ENCODE measurements at regions not wholly inside any gene's neighbourhood (a gene's known extent, or its start where the extent isn't known, plus 50 kb on each side); places are given as distances from the start of the nearest gene placed in this dataset.

DNA sequence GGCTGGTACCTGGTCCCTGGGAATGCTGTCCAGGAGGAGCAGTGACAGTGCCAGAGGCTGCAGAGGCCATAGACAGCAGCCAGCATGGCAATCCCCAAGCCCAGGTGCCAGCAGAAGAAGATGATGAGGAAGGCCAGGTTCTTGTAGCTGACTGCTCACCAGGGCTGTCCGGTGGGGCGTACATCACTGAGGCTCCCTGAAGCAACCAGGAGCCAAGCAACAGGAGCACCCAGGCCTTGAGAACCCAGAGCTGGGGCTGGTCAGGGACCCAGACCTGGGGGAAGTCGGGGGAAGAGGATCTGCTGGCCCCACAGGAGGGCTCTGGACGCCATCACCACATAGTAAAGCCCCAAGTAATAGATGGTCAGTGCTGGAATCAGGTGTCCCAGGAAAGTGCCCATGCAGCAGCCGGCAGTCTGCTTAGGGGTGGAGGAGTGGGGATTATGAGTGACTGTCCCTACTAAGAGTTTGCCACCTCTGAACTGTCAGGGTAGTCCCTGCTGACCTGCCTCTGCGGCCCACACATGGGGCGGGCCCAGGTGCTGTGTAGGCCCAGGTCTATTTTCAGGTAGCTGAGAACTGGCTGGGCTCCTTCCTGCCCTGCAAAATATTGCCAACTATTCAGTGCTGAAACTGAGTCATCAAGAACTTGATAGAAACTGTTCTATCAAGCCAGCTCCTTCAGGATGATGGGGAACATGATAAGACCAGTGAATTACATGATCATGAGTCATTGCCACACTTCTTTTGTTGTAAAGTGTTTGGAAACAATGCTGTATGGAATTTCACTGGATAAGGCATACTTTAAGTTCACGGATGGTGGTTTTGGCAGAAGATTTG lies 68.7 kb downstream of the CHRD start (continued):
- TF ChIP-seq REST (IDR thresholded peaks at IDR 0.05; ENCODE audit: low read depth) (no peak), YY1 (IDR thresholded peaks at IDR 0.05; ENCODE audit: extremely low read depth, insufficient replicate concordance, low read depth, low read length) (peak; percentile 38)

DNA sequence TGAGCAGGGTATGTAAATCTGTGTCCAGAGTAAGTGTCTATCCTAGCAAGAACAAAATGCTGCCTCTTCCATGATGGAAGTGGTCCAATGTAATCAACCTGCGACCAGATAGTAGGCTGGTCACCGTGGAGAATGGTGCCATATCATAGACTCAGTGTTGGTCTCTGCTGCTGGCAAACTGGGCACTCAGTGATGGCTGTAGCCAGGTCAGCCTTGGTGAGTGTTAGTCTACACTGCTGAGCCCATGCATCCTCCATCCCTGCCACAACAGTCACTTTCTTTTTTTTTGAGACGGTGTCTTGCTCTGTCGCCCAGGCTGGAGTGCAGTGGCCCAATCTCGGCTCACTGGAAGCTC lies 69.3 kb downstream of the CHRD start:
- ChIA-PET RAD21 (ENCODE audit: low non-redundant PET in 1 of 2, low total read pairs in 2 of 2, uncharacterized antibody in 2 of 2, unreplicated experiment in 2 of 2) (no interaction called here), POLR2A (interaction anchor here (0.6 kb wide), 1 partner anchor 325 kb away, joined by 4 read pairs; no protein-coding TSS in a partner anchor), CTCF (no interaction called here)
- Histone ChIP-seq H3K27me3 (ENCODE audit: insufficient read depth, low read length) (no peaks in the 10 kb centered on the region), H3K9me2 (ENCODE audit: insufficient read depth) (no peaks in the 10 kb centered on the region), H3K27ac (ENCODE audit: low read depth, low read length) (peak overlapping the region; percentile 68), H3K36me3 (ENCODE audit: control insufficient read depth in 1 of 2, insufficient read depth in 2 of 2, low read length in 2 of 2) (no peaks in the 10 kb centered on the region), H2AFZ (ENCODE audit: low read depth, low read length, poor library complexity, severe bottlenecking) (peak overlapping the region; percentile 66), H3K9ac (ENCODE audit: low read length) (no peak overlapping the region), H3K79me2 (ENCODE audit: insufficient read depth, low read length) (no peaks in the 10 kb centered on the region), H3K4me2 (ENCODE audit: low read length) (peak overlapping the region; percentile 62), H3K4me3 (replicated peaks in 1 of 2; ENCODE audit: low read depth in 1 of 2, low read length in 2 of 2) (peak overlapping the region in 1 of 2 experiments; percentile 13; a peak in 1 of 4 replicates), H3K9me3 (ENCODE audit: control insufficient read depth in 1 of 2, insufficient read depth in 1 of 2, low read depth in 1 of 2, low read length in 2 of 2) (no peaks in the 10 kb centered on the region), H4K20me1 (ENCODE audit: insufficient read depth) (no peaks in the 10 kb centered on the region), H3K4me1 (ENCODE audit: control insufficient read depth in 1 of 2, insufficient read depth in 2 of 2, low read length in 2 of 2) (peaks cover 14 to 21% of the 10 kb centered on the region in 2 experiments)
- TF ChIP-seq RAD21 (IDR thresholded peaks at IDR 0.05; ENCODE audit: low read depth): no peak
- 0 out of 2 replicates have a peak, but pooled peaks have one; percentile 0 for TF ChIP-seq ZFX (IDR thresholded peaks at IDR 0.05)
- no peak for TF ChIP-seq SIN3A (IDR thresholded peaks at IDR 0.05; ENCODE audit: low read depth)
- BruUV-seq (replicated peaks): no TSS peak
- ATAC-seq: peak; percentile 69
- DNase-seq (ENCODE audit: low read depth, low spot score): no peak
- intact Hi-C loops (cut with micrococcal nuclease): no loop called here
